T-cell (primary cell): ENCODE measurements at regions not wholly inside any gene's neighbourhood (a gene's known extent, or its start where the extent isn't known, plus 50 kb on each side); places are given as distances from the start of the nearest gene placed in this dataset.
A peak's percentile ranks its signal among the peaks of the same experiment; 100 is the strongest.
"Not testable (repeated sequence)": the region's sequence is repeated elsewhere in the genome, so short reads cannot be mapped to it uniquely, and the experiment has no call there.

Source experiments
- ATAC-seq, 4 experiments: fragments of 200-7000 bp in 3 of 4; fragments of 150-1000 bp in 1 of 4; cut with Tn5 transposase; replicated peaks in 1 of 4; 1 replicate in 3 of 4; 2 replicates in 1 of 4; pipeline ENCODE4 v1.10.0; 2021; ENCODE audit warnings: moderate library complexity in 3 of 4, mild to moderate bottlenecking in 2 of 4, moderate number of reproducible peaks in 1 of 4
- CTCF ChIA-PET, 2 donors: fragments of 300-600 bp; sonication (Branson Sonifier 250); formaldehyde crosslinking; loops; one replicate each; lab custom pipeline; 2022; ENCODE audit warnings: antibody characterized with exemption in 2 of 2; lab: Charles Lee
- POLR2A ChIA-PET, 2 donors: fragments of 300-600 bp; sonication (Branson Sonifier 250); formaldehyde crosslinking; loops; one replicate each; lab custom pipeline; 2022; ENCODE audit warnings: antibody characterized with exemption in 2 of 2; lab: Charles Lee
- DNase-seq, 35 experiments: peaks; one replicate each; pipeline versions ENCODE4 v3.0.0 to v3.0.0-alpha.2; 2013 to 2023
- H3K27ac ChIP-seq: one replicate; pipeline ENCODE4 v1.5.1; 2013; ENCODE audit warnings: low read length
- H3K27me3 ChIP-seq, 2 experiments: replicated peaks in 1 of 2; 1 replicate in 1 of 2; 2 replicates in 1 of 2; pipeline versions ENCODE4 v1.6.1 to v1.7.0; 2013; ENCODE audit warnings: low read length in 1 of 2, mixed read lengths in 1 of 2; ENCODE audit not compliant: control insufficient read depth in 2 of 2, insufficient read depth in 2 of 2; ENCODE audit errors: extremely low read depth in 1 of 2
- H3K36me3 ChIP-seq, 2 donors: 1 replicate in 1 of 2; 2 replicates in 1 of 2; pipeline versions ENCODE4 v1.6.1 to v1.7.0; 2013; ENCODE audit warnings: low read length in 1 of 2; ENCODE audit not compliant: control insufficient read depth in 2 of 2, insufficient read depth in 1 of 2; ENCODE audit errors: extremely low read depth in 1 of 2
- H3K4me1 ChIP-seq, 2 experiments: 1 replicate in 1 of 2; 2 replicates in 1 of 2; pipeline versions ENCODE4 v1.6.1 to v1.7.0; 2013; ENCODE audit warnings: low read length in 2 of 2, mixed read lengths in 1 of 2; ENCODE audit not compliant: insufficient read depth in 2 of 2, control insufficient read depth in 1 of 2; ENCODE audit errors: extremely low read depth in 1 of 2
- H3K4me3 ChIP-seq, 2 donors: 1 replicate in 1 of 2; 2 replicates in 1 of 2; pipeline versions ENCODE4 v1.5.1 to v1.7.0; 2013; ENCODE audit warnings: mild to moderate bottlenecking in 2 of 2, low read length in 1 of 2, moderate library complexity in 1 of 2; ENCODE audit not compliant: control insufficient read depth in 1 of 2; ENCODE audit errors: extremely low read depth in 1 of 2
- H3K9me3 ChIP-seq: 2 replicates; pipeline ENCODE4 v1.7.0; 2013
- H3K27ac Mint-ChIP-seq, 2 donors: one replicate each; pipeline ENCODE4 v1.8.0; 2020 to 2021; ENCODE audit warnings: mild to moderate bottlenecking in 2 of 2, mixed read lengths in 2 of 2
- H3K27me3 Mint-ChIP-seq, 2 donors: one replicate each; pipeline ENCODE4 v1.8.0; 2021 to 2022; ENCODE audit warnings: mixed read lengths in 2 of 2
- H3K36me3 Mint-ChIP-seq: one replicate; pipeline ENCODE4 v1.8.0; 2021; ENCODE audit warnings: mixed read lengths
- H3K4me1 Mint-ChIP-seq, 3 donors: one replicate each; pipeline ENCODE4 v1.8.0; 2020 to 2022; ENCODE audit warnings: mixed read lengths in 3 of 3, mild to moderate bottlenecking in 1 of 3
- H3K4me3 Mint-ChIP-seq, 3 donors: one replicate each; pipeline ENCODE4 v1.8.0; 2020 to 2022; ENCODE audit warnings: mild to moderate bottlenecking in 3 of 3, mixed read lengths in 3 of 3, moderate library complexity in 3 of 3
- H3K9me3 Mint-ChIP-seq, 3 donors: one replicate each; pipeline ENCODE4 v1.8.0; 2020 to 2022; ENCODE audit warnings: mixed read lengths in 3 of 3
- WGBS: methylation state at CpG from one replicate; pipeline ENCODE4 v1.1.5; 2013; ENCODE audit warnings: missing lambda C conversion rate; ENCODE audit not compliant: insufficient coverage; 5-methylcytosine and 5-hydroxymethylcytosine counted together

DNA sequence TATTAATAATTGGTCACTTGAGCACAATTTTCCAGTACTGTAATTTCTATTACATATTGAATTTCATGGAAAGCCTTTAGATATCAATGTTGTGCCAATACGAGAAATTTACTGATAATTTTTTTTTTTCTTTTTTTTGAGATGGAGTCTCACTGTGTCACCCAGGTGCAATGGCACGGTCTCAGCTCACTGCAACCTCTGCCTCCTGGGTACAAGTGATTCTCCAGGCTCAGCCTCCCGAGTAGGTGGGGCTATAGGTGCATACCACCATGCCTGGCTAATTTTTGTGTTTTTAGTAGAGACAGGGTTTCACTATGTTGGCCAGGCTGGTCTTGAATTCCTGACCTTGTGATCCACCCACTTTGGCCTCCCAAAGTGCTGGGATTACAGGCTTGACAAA, 435.4 kb downstream of the FUT8 start:
- H3K36me3 ChIP-seq, H3K27me3 ChIP-seq, ATAC-seq, H3K9me3 ChIP-seq, H3K27me3 Mint-ChIP-seq, H3K4me3 ChIP-seq, H3K9me3 Mint-ChIP-seq, H3K36me3 Mint-ChIP-seq, DNase-seq: not testable (repeated sequence)
- ChIA-PET POLR2A (interaction anchor here in 1 of 2 donors (0.6 to 0.7 kb wide), 2 partner anchors 230 to 916 kb away, joined by 3 to 5 read pairs; no protein-coding TSS in a partner anchor), CTCF (interaction anchor here in 1 of 2 donors (2.2 kb wide), 1 partner anchor 112 kb away, joined by 12 read pairs; no protein-coding TSS in a partner anchor)
- Mint-ChIP-seq H3K4me3 (peak overlapping the region in 2 of 3 donors; percentile 52 to 73), H3K27ac (peak overlapping the region; percentile 74 to 95), H3K4me1 (peaks cover 88 to 91% (median 89%) of the 10 kb centered on the region in 3 donors)
- H3K27ac ChIP-seq = peak overlapping the region; percentile 94
- 80% methylated on average over 2 of the region's 3 CpGs for WGBS
- peaks cover 73 to 90% of the 10 kb centered on the region in 2 experiments for H3K4me1 ChIP-seq

DNA sequence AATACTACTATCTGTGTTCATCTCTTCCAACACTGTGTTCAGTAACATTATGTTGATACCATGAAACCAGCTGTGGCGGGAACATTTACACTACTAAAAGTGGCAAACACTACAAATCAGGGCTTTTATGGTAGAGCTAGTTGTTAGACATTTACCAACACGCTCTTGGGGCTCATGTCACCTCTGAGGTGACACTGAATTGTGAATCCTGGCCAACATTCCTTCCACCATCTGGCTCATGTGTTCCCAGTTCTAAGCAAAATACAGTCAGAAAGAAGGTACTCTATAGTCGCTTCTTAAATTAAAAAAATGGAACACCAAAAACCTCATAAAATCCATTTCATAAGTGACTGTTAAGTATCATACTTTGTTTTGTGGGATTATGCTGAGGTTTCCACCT, 436.6 kb downstream of the FUT8 start:
- Mint-ChIP-seq H3K27ac (peak overlapping the region; percentile 94 to 95), H3K4me1 (peaks cover 78 to 88% (median 82%) of the 10 kb centered on the region in 3 donors), H3K27me3 (no peaks in the 10 kb centered on the region), H3K36me3 (peaks cover under 1% of the 10 kb centered on the region), H3K9me3 (peaks cover 0 to 4% (median 0%) of the 10 kb centered on the region in 3 donors), H3K4me3 (peak overlapping the region in 2 of 3 donors; percentile 26 to 62)
- no CpG with 5 or more reads among the region's 3 CpGs for WGBS
- ATAC-seq = no peak
- no peak for DNase-seq
- H3K4me3 ChIP-seq = no peak overlapping the region
- ChIA-PET POLR2A (no interaction called here), CTCF (no interaction called here)
- H3K36me3 ChIP-seq = no peaks in the 10 kb centered on the region
- no peaks in the 10 kb centered on the region for H3K27me3 ChIP-seq
- H3K9me3 ChIP-seq = no peaks in the 10 kb centered on the region
- peak overlapping the region; percentile 69 for H3K27ac ChIP-seq
- peaks cover 63 to 79% of the 10 kb centered on the region in 2 experiments for H3K4me1 ChIP-seq

DNA sequence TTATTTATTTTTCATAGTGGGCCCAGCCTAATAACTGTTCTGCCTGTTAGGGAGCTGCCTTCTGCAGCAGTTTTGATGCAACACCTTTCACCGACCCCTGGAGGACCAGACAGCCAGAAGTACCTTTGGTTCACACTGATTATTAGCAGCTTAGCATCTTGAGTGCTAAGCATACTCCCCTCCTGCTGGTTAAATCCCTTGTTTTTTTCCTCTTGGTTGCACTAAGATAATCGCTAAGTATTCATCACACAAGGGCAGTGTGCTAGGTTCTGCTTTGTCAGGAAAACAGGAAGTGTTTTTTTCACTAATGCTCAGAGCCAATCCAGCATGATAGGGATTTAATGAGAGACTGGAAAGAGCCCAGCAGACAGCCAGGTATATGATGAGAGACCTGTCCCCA, 437.0 kb downstream of the FUT8 start:
- peak overlapping the region; percentile 26 to 62 (median 31) for H3K4me3 Mint-ChIP-seq
- CTCF ChIA-PET = no interaction called here
- H3K4me3 ChIP-seq = no peak overlapping the region
- peaks cover 0 to 7% (median 0%) of the 10 kb centered on the region in 3 donors for H3K9me3 Mint-ChIP-seq
- peak overlapping the region; percentile 69 for H3K27ac ChIP-seq
- H3K9me3 ChIP-seq = no peaks in the 10 kb centered on the region
- H3K27me3 ChIP-seq = no peaks in the 10 kb centered on the region
- no peaks in the 10 kb centered on the region for H3K27me3 Mint-ChIP-seq
- H3K4me1 Mint-ChIP-seq = peaks cover 73 to 83% (median 78%) of the 10 kb centered on the region in 3 donors
- DNase-seq (no peak), ATAC-seq (no peak)
- POLR2A ChIA-PET = no interaction called here
- H3K36me3 Mint-ChIP-seq = peaks cover 5% of the 10 kb centered on the region
- H3K27ac Mint-ChIP-seq = peak overlapping the region; percentile 94 to 95
- peaks cover 59 to 78% of the 10 kb centered on the region in 2 experiments for H3K4me1 ChIP-seq
- 67% methylated on average over 1 of the region's 2 CpGs for WGBS
- no peaks in the 10 kb centered on the region for H3K36me3 ChIP-seq

DNA sequence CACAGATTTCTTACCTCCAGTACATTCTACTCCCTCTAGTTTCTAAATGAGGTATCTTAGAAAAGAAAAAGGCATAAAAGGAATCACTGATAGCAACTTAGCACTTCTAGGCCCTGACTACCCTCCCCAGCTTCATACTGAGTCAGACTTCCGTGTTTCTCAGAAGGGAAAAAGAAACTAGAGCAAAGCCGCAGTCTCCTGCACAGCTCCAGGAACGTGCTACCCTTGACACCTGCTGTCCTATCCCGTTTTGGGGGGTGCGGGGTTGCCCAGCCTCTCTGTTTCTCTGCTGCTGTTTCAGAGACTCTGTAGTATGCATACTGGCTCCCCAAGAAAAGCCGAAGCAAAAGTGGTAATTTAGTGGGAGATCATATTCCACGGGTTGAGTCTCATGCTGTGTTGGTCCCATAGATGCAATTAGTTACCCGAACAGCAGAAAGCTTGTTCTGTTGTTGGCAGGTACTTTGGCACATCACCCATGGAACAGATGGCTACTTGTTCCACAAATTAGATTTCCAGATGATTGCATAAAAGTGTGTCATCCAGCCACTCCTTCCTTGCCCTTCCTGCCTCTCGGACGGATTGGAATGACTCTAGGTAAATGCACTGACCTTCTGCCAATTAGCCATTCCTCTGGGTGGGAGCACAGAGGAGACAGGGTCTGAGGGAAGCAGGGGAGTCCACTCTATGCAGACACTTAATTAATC, 438.1 kb downstream of the FUT8 start:
- no peaks in the 10 kb centered on the region for H3K27me3 ChIP-seq
- H3K4me1 Mint-ChIP-seq = peaks cover 67 to 76% (median 68%) of the 10 kb centered on the region in 3 donors
- WGBS = 30% methylated on average over 6 of the region's 10 CpGs
- POLR2A ChIA-PET = no interaction called here
- H3K27ac Mint-ChIP-seq = peak overlapping the region; percentile 94 to 95
- ATAC-seq = peak; percentile 51 to 74 (median 67)
- peaks cover 5% of the 10 kb centered on the region for H3K36me3 Mint-ChIP-seq
- H3K4me3 ChIP-seq = no peak overlapping the region
- H3K9me3 ChIP-seq = no peaks in the 10 kb centered on the region
- CTCF ChIA-PET = no interaction called here
- DNase-seq = peak; percentile 22 to 72 (median 52)
- H3K9me3 Mint-ChIP-seq = peaks cover 0 to 8% (median 0%) of the 10 kb centered on the region in 3 donors
- no peaks in the 10 kb centered on the region for H3K36me3 ChIP-seq
- H3K4me1 ChIP-seq = peaks cover 52 to 70% of the 10 kb centered on the region in 2 experiments
- H3K27ac ChIP-seq = peak overlapping the region; percentile 69
- peak overlapping the region in 2 of 3 donors; percentile 14 to 62 for H3K4me3 Mint-ChIP-seq
- H3K27me3 Mint-ChIP-seq = no peaks in the 10 kb centered on the region

DNA sequence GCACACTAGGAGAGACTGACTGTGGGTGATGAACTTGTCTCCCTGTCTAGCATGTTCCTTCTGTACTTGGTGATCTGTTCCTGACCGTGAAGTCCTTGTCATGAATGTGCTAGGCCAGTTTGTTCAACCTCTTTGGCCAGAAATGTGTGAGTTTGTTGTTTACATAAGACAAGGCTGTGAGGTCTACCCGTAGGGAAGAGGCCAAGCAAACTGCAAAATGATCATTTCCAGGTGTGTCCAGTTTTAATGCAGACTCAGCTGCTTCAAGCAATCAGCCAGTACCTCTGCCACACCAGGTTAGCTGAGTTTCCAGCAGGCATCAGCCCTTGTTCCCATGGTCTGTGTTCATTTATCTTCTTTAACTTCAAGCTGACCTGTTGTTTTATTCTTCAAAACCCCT, 440.2 kb downstream of the FUT8 start:
- Mint-ChIP-seq H3K4me1 (peaks cover 47 to 55% (median 48%) of the 10 kb centered on the region in 3 donors), H3K36me3 (peaks cover 5% of the 10 kb centered on the region), H3K27me3 (no peaks in the 10 kb centered on the region), H3K4me3 (peak overlapping the region in 1 of 3 donors; percentile 20), H3K27ac (peak overlapping the region in 1 of 2 donors; percentile 59), H3K9me3 (peaks cover 0 to 8% (median 3%) of the 10 kb centered on the region in 3 donors)
- H3K36me3 ChIP-seq = no peaks in the 10 kb centered on the region
- no peak for ATAC-seq
- no peak overlapping the region for H3K27ac ChIP-seq
- no peaks in the 10 kb centered on the region for H3K9me3 ChIP-seq
- ChIA-PET POLR2A (interaction anchor here in 1 of 2 donors (0.5 kb wide), 1 partner anchor 42 kb away, joined by 3 read pairs; no protein-coding TSS in a partner anchor), CTCF (no interaction called here)
- WGBS = 50% methylated on average over 2 of the region's 2 CpGs
- peaks cover 35 to 50% of the 10 kb centered on the region in 2 experiments for H3K4me1 ChIP-seq
- H3K27me3 ChIP-seq = no peaks in the 10 kb centered on the region
- no peak overlapping the region for H3K4me3 ChIP-seq
- no peak for DNase-seq

DNA sequence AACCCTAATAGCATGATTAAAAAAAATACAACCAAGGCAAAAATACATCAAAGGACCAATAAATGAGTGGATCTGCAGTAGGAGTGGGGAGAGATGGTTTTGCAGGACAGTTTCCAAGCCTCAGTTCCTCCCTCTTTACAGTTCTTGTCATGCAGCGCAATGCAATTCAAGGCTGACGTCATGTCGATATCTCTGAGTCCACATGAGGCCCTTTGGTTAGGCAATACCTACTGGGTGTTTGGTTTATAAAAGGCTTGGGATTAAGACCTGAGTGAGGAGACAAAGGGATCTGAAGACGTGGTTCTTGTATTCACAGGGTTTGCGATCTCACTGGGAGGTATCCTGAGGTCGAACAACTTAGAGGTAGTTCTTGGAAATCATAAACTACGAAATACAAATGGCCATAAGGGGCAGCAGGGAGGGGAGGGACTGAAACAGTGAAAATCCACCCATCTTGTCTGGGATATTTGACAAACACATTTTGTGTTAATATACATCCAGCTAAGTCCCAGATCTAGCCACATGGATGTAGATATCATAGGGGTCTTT, 441.0 kb downstream of the FUT8 start:
- Mint-ChIP-seq H3K4me3 (no peak overlapping the region), H3K9me3 (peaks cover 0 to 8% (median 3%) of the 10 kb centered on the region in 3 donors), H3K27me3 (no peaks in the 10 kb centered on the region), H3K27ac (peak overlapping the region in 1 of 2 donors; percentile 23), H3K4me1 (peaks cover 42 to 49% (median 46%) of the 10 kb centered on the region in 3 donors), H3K36me3 (peaks cover 5% of the 10 kb centered on the region)
- H3K27me3 ChIP-seq = no peaks in the 10 kb centered on the region
- DNase-seq (no peak), ATAC-seq (no peak)
- H3K4me3 ChIP-seq = no peak overlapping the region
- no peak overlapping the region for H3K27ac ChIP-seq
- H3K4me1 ChIP-seq = peaks cover 30 to 43% of the 10 kb centered on the region in 2 experiments
- 100% methylated on average over 3 of the region's 7 CpGs for WGBS
- ChIA-PET POLR2A (no interaction called here), CTCF (interaction anchor here in 1 of 2 donors (1.3 kb wide), 1 partner anchor 11 kb away, joined by 3 read pairs; no protein-coding TSS in a partner anchor)
- H3K9me3 ChIP-seq = no peaks in the 10 kb centered on the region
- no peaks in the 10 kb centered on the region for H3K36me3 ChIP-seq
